ENCODE measurements at regions not wholly inside any gene's neighbourhood (a gene's known extent, or its start where the extent isn't known, plus 50 kb on each side); places are given as distances from the start of the nearest gene placed in this dataset.
"Not testable (repeated sequence)": the region's sequence is repeated elsewhere in the genome, so short reads cannot be mapped to it uniquely, and the experiment has no call there.

DNA sequence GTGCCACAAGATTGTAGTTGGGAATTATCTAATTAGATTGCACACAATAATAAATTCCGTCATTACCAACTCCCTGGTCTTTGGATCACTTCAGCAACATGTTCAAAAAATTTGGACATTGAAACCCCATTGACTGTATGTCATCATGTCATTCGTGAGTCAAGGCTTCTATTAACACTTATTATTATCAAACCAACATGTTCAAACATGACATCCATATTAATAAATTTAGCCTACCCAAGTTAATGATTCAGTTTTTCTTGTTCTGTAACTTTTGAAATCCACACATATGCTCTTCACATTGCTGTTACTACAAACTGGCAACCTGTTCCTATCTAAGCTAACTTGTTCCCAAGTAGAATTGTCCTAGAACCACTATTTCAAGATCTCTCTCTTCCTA lies 1142.7 kb upstream of the SLC39A10 start (continued):
- TF ChIP-seq, protein P1, sequence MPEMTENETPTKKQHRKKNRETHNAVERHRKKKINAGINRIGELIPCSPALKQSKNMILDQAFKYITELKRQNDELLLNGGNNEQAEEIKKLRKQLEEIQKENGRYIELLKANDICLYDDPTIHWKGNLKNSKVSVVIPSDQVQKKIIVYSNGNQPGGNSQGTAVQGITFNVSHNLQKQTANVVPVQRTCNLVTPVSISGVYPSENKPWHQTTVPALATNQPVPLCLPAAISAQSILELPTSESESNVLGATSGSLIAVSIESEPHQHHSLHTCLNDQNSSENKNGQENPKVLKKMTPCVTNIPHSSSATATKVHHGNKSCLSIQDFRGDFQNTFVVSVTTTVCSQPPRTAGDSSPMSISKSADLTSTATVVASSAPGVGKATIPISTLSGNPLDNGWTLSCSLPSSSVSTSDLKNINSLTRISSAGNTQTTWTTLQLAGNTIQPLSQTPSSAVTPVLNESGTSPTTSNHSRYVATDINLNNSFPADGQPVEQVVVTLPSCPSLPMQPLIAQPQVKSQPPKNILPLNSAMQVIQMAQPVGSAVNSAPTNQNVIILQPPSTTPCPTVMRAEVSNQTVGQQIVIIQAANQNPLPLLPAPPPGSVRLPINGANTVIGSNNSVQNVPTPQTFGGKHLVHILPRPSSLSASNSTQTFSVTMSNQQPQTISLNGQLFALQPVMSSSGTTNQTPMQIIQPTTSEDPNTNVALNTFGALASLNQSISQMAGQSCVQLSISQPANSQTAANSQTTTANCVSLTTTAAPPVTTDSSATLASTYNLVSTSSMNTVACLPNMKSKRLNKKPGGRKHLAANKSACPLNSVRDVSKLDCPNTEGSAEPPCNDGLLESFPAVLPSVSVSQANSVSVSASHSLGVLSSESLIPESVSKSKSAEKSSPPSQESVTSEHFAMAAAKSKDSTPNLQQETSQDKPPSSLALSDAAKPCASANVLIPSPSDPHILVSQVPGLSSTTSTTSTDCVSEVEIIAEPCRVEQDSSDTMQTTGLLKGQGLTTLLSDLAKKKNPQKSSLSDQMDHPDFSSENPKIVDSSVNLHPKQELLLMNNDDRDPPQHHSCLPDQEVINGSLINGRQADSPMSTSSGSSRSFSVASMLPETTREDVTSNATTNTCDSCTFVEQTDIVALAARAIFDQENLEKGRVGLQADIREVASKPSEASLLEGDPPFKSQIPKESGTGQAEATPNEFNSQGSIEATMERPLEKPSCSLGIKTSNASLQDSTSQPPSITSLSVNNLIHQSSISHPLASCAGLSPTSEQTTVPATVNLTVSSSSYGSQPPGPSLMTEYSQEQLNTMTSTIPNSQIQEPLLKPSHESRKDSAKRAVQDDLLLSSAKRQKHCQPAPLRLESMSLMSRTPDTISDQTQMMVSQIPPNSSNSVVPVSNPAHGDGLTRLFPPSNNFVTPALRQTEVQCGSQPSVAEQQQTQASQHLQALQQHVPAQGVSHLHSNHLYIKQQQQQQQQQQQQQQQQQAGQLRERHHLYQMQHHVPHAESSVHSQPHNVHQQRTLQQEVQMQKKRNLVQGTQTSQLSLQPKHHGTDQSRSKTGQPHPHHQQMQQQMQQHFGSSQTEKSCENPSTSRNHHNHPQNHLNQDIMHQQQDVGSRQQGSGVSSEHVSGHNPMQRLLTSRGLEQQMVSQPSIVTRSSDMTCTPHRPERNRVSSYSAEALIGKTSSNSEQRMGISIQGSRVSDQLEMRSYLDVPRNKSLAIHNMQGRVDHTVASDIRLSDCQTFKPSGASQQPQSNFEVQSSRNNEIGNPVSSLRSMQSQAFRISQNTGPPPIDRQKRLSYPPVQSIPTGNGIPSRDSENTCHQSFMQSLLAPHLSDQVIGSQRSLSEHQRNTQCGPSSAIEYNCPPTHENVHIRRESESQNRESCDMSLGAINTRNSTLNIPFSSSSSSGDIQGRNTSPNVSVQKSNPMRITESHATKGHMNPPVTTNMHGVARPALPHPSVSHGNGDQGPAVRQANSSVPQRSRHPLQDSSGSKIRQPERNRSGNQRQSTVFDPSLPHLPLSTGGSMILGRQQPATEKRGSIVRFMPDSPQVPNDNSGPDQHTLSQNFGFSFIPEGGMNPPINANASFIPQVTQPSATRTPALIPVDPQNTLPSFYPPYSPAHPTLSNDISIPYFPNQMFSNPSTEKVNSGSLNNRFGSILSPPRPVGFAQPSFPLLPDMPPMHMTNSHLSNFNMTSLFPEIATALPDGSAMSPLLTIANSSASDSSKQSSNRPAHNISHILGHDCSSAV (CRISPR knock-in tag; IDR thresholded peaks at IDR 0.05; ENCODE audit: borderline replicate concordance): no peak
- no peak for TF ChIP-seq CREB1 (IDR thresholded peaks at IDR 0.05)
- TF ChIP-seq CREB1 (CRISPR knock-in tag; IDR thresholded peaks at IDR 0.05): no peak
- TF ChIP-seq, protein P2, sequence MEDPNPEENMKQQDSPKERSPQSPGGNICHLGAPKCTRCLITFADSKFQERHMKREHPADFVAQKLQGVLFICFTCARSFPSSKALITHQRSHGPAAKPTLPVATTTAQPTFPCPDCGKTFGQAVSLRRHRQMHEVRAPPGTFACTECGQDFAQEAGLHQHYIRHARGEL (CRISPR knock-in tag; IDR thresholded peaks at IDR 0.05): no peak
- TF ChIP-seq, protein P3, sequence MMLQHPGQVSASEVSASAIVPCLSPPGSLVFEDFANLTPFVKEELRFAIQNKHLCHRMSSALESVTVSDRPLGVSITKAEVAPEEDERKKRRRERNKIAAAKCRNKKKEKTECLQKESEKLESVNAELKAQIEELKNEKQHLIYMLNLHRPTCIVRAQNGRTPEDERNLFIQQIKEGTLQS (CRISPR knock-in tag; IDR thresholded peaks at IDR 0.05): no peak
- no peak for TF ChIP-seq MAFF (IDR thresholded peaks at IDR 0.05; ENCODE audit: low read depth, low read length)
- no peak for TF ChIP-seq ZNF337 (CRISPR knock-in tag; IDR thresholded peaks at IDR 0.05; ENCODE audit: borderline replicate concordance, low read depth)

DNA sequence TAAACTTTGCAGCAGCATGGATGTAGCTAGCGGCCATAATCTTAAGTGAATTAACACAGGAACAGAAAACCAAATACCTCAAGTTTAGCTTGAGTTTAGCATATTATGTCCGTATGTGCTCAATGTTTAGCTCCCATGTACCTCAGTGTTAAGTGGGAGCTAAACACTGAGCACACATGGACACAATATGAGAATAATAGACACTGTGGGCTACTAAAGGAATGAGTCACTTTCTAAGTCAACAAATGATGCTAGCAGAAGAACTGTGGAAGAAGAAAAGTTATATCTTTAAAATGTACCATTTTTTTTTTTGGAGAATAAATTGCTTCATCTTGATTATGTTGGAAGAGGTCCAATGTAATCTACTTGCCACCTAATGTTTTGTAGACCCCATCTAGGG lies 1146.0 kb upstream of the SLC39A10 start:
- H3K4me2 ChIP-seq (ENCODE audit: low read depth, low read length); in situ Hi-C loops (cut with HindIII; ENCODE audit: extremely low pct_ligation_motif_present, low pct_unique_long_range_greater_than_20kb); CTCF ChIA-PET (ENCODE audit: low intra/inter-chr PET ratio, low total read pairs); H3K4me3 ChIP-seq (replicated peaks in 1 of 3; ENCODE audit: insufficient read depth in 1 of 3, low read depth in 2 of 3, low read length in 3 of 3); DNase-seq (ENCODE audit: low spot score); H3K27me3 ChIP-seq (ENCODE audit: control insufficient read depth in 1 of 2, insufficient read depth in 2 of 2, low read length in 2 of 2); H4K20me1 ChIP-seq (ENCODE audit: insufficient read depth, low read length); H3K79me2 ChIP-seq (ENCODE audit: insufficient read depth, low read length); POLR2A ChIA-PET; FAIRE-seq; intact Hi-C loops (cut with micrococcal nuclease; ENCODE audit: unreplicated experiment); BruUV-seq (replicated peaks); H3K9ac ChIP-seq (ENCODE audit: insufficient read depth, low read depth, low read length); H3K36me3 ChIP-seq (replicated peaks in 1 of 2; ENCODE audit: control insufficient read depth in 1 of 2, insufficient read depth in 2 of 2, low read length in 2 of 2); H3K4me1 ChIP-seq (ENCODE audit: insufficient read depth, low read length); H3K27ac ChIP-seq (ENCODE audit: extremely low read length, insufficient read depth, low read length); ATAC-seq; H2AFZ ChIP-seq (ENCODE audit: low read length); H3K9me3 ChIP-seq (ENCODE audit: low read length): not testable (repeated sequence)
- 23% methylated on average over 2 of the region's 2 CpGs for WGBS (ENCODE audit: low lambda C conversion rate)

DNA sequence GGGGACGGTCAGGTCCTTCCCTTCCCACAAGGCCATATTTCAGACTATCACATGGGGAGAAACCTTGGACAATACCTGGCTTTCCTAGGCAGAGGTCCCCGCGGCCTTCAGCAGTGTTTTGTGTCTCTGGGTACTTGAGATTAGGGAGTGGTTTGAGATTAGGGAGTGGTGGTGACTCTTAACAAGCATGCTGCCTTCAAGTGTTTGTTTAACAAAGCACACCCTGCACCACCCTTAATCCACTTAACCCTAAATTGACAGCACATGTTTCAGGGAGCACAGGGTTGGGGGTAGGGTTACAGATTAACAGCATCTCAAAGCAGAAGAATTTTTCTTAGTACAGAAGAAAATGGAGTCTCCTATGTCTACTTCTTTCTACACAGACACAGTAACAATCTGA lies 1152.2 kb upstream of the SLC39A10 start:
- POLR2A ChIA-PET; intact Hi-C loops (cut with micrococcal nuclease; ENCODE audit: unreplicated experiment); ATAC-seq; FAIRE-seq; H3K9me3 ChIP-seq (ENCODE audit: low read length); H3K4me1 ChIP-seq (ENCODE audit: insufficient read depth, low read length); H2AFZ ChIP-seq (ENCODE audit: low read length); H3K4me2 ChIP-seq (ENCODE audit: low read depth, low read length); H3K4me3 ChIP-seq (replicated peaks in 1 of 3; ENCODE audit: insufficient read depth in 1 of 3, low read depth in 2 of 3, low read length in 3 of 3); H3K9ac ChIP-seq (ENCODE audit: insufficient read depth, low read depth, low read length); H3K36me3 ChIP-seq (replicated peaks in 1 of 2; ENCODE audit: control insufficient read depth in 1 of 2, insufficient read depth in 2 of 2, low read length in 2 of 2); in situ Hi-C loops (cut with HindIII; ENCODE audit: extremely low pct_ligation_motif_present, low pct_unique_long_range_greater_than_20kb); H3K79me2 ChIP-seq (ENCODE audit: insufficient read depth, low read length); CTCF ChIA-PET (ENCODE audit: low intra/inter-chr PET ratio, low total read pairs); BruUV-seq (replicated peaks); H3K27me3 ChIP-seq (ENCODE audit: control insufficient read depth in 1 of 2, insufficient read depth in 2 of 2, low read length in 2 of 2); H4K20me1 ChIP-seq (ENCODE audit: insufficient read depth, low read length); DNase-seq (ENCODE audit: low spot score); H3K27ac ChIP-seq (ENCODE audit: extremely low read length, insufficient read depth, low read length): not testable (repeated sequence)
- 29% methylated on average over 3 of the region's 3 CpGs for WGBS (ENCODE audit: low lambda C conversion rate)
